Esophagus squamous epithelium (tissue), 4 donors: ENCODE measurements at regions not wholly inside any gene's neighbourhood (a gene's known extent, or its start where the extent isn't known, plus 50 kb on each side); places are given as distances from the start of the nearest gene placed in this dataset.

Experiments
- CTCF ChIP-seq, 6 experiments: fragments of 450-650 bp in 4 of 6; fragments of 200-600 bp in 2 of 6; sonication (generic) in 2 of 6; IDR thresholded peaks; one replicate each; pipeline ENCODE4 v1.5.1; 2016 to 2019; ENCODE audit warnings: antibody characterized with exemption in 6 of 6, mild to moderate bottlenecking in 4 of 6, moderate library complexity in 4 of 6
- POLR2A ChIP-seq, 4 donors: fragments of 450-650 bp; IDR thresholded peaks; one replicate each; pipeline ENCODE4 v1.6.1; 2017; ENCODE audit warnings: antibody characterized with exemption in 4 of 4, mild to moderate bottlenecking in 4 of 4, moderate library complexity in 3 of 4

GRCh38 chr20:60144404-60144803 is 186.2 kb downstream of the CDH26 start:
- TF ChIP-seq CTCF (IDR thresholded peaks at IDR 0.05) (no peak), POLR2A (IDR thresholded peaks at IDR 0.05) (no peak)
